Activated T-cell treated with anti-CD3 and anti-CD28 coated beads for 1 hour (primary cell): ENCODE measurements at regions not wholly inside any gene's neighbourhood (a gene's known extent, or its start where the extent isn't known, plus 50 kb on each side); places are given as distances from the start of the nearest gene placed in this dataset.

Experiments
- DNase-seq: peaks from one replicate; pipeline ENCODE4 v3.0.0-alpha.2; 2020; ENCODE audit warnings: low read depth

DNA sequence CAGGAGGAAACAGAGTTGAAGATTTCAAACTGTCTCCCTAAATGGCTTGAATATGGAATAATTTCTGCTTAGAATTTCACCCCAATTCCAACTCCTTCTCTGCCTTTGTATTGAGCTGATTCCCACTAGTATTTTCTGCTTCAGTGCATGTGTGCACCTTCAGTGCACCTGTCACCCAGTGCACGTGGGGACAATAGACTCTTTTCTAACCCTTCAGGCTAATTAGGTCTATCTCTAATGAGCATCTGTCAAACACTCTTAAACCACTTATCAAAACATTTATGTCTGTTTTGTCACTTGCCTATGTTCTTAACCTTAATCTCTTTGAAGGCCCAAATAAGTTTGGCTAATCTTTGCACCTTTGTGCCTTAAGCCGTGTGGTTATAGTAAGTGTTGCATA, 232.0 kb upstream of the NETO1 start:
- DNase-seq: no peak

DNA sequence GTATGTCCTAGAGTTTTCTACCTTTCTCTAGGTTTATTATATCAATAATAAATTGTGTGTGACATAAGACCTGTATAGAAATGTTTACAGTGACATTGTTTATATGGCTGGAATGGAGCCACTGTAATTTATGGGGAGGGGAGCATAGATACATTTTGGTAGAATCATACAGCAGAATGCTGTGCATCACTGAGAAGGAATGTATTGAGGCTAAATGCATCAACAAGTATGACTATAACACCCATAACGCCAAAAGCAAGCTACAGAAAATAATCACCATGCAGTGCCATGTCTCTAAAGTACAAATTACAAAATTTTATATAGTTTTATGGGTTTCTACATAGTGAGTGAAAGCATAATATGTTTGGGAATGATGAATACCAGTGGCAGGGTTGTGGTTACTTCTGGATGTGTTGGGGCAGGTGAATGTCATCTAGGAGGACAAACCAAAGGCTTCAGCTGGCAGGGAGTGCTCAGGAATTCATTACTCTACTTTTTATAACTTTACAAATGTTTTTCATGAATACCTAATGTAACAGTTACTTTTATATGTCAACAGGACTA, 226.0 kb upstream of the NETO1 start:
- DNase-seq: no peak

DNA sequence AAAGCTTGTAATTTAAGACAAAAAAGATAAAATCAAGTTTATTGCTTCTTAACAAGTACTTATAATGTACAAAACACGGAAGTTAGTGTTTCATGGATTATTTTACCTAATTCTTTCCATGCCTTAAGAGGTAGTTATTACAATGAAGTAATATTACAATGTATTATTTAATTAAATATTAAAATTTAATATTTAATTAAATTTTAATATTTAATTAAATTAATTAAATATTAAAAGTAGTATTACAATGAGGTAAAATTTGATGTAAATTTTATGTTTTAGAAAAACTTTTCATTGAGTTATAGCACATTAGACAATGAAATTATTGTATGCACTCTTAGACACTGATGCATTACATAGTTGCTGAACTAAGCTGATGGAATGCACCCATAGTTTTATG, 220.7 kb upstream of the NETO1 start:
- DNase-seq: no peak

DNA sequence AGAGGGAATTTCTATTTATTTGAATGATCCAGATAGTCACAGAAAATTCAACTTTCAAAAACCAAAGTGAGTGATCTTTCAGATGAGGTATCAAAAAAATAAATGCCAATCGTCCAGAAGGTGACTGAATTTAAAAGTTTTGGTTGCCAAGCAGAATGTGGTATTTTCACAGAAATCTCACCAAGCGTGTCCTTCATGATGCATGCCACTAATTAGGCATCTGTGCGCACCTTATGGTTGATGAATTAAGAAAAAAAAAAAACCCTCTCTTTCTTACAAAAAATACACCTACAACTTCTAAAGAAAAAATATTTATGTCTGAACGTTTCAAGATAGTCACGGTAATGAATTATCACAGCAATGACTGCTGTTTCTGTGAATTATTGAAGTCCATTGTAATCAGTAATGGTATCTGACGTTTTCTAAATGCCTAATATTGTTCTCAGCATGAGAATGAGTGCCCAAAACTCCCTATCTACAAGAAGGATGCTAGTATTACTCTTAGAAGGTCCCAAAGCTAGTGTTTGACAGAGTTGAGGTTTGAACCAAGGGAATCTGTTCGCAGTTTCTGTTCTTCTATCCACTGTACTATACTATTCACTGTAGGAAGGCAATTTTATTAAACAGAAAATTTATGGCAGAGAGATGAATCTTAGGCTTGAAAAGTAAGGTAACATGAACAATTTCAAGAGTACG, 219.6 kb upstream of the NETO1 start:
- DNase-seq: no peak

DNA sequence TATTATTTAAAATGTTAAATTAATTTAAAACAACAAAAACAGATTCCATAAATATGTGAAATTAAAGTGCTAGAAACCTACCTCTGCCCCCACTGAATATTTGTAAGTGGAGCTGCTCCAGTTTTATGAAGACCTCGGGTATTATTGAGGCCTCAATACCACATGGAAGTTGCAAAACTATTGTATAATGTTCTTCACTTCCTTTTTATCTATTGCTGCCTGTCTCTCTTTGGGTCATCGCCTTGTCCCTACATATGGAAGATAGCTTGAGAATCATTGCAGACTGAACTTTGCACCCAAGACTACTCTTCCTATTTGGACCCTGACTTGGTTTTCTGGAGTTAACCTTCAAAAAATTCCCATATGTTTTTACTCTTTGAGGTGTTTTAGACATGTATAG, 212.1 kb upstream of the NETO1 start:
- no peak for DNase-seq

DNA sequence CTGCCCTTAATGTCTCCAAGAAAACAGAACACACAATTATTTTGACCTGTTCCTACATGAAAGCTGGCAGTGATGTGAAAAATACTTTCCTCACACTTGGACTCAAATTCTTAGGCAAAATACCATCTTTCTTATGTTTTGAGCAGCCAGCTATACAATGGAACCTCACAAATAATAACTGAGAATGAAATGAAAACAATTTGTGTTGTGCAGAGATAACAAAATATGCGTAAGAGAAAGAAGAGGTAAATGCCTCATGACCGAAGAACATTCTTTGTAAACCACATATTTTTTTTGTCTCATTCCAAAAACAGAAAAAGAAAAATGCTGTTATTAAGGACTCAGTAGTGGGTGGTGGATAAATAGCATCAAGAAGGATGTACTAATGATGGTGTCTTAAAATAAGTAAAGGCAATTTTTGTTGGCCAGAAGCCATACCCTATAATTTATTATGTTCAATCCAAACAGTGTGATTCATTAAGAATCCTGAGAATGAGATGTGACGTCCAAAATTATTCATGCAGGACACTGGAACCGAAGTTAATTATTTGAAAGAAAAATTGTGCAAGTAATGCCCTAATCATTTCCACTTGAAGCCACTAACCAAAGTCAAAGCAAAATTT, 193.0 kb upstream of the NETO1 start:
- DNase-seq: no peak

DNA sequence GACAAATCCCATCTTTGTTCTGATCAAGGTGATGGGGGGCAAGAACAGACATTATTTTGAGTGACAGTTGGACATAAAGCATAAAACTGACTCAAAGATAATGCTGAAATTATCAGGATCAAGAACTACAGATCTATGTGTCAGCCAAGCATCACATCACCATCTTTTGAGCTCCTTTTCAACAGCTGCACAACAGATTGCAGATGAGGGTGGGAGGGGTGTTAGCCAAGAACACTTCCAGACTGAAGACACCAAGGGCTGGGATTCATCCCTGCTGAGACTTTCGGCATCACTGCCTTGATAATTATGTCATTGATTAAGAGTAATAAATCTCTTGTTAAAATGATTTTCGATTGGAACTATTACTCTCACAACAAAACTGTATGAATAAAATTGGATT, 191.5 kb upstream of the NETO1 start:
- DNase-seq: no peak

DNA sequence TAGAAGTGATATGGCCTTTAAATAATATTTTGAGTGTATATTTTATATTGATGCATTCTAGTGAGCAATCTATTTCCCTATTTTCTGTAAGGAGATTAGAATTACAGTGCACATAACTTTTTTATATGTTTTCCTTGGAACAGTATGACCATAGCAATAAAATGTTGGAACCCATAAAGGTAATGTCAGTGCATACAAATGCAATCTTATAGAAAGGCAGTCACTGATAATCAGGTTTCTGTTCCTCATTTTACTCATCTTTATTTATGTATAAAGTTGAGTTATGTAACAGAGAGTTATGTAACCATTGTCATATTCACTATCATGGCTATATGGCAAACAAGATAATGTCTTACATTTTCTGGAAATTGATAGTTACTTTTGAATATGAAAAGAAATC, 179.9 kb upstream of the NETO1 start:
- DNase-seq: no peak

DNA sequence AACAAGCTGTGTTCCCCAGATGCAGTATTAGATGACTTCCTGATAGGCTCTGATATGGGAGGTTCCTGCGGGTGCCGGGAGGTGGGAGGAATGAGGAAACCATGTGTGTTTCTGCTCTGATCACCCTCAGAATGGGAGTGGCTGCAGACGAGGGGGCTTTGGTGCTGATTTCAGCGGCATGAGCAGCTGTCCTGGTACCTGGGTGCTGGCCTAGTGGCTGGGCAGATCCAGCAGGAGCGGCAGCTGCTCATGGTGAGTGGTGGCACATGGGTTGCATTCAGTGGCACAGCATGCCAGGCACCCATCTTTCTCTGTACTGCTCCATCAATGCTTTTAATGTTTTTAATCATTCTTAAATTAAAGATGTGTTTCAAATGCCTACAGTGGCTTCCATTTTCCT, 177.2 kb upstream of the NETO1 start:
- no peak for DNase-seq

DNA sequence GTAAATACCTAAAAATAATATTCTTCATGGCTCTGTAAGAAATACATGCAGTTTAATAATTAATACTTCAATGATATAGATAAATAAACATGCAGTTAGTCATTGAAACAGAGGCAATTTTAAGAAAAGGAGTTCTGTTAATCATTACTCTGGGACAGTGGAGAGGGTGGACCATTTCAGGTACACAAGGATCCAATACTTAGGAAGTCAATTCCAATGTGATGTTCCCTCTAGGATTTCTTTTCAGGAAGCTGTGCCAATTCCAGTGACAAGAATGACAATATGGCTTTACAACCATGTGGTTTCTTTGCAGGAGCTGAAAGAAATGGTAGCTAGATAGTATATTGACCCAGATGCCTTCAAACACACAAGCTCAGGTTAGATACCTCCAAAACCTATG, 175.8 kb upstream of the NETO1 start:
- no peak for DNase-seq

DNA sequence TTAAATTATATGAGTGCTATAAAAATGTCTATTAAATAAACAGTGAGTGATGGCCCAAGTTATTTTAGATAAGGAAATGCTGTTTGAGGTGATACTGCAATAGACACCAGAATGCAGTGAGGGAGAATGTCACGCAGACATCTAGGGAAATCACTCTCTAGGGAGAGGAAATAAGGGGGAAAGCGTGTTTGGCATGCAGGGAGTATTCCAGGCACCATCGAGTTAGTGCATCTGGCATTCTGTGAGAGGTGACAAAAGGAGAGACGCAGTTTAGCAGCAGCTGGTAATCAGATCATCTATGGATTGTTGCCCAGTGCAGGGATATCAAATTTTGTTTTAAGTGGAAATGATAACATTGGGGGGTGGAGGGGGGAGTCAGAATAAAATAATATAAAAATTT, 175.4 kb upstream of the NETO1 start:
- no peak for DNase-seq

DNA sequence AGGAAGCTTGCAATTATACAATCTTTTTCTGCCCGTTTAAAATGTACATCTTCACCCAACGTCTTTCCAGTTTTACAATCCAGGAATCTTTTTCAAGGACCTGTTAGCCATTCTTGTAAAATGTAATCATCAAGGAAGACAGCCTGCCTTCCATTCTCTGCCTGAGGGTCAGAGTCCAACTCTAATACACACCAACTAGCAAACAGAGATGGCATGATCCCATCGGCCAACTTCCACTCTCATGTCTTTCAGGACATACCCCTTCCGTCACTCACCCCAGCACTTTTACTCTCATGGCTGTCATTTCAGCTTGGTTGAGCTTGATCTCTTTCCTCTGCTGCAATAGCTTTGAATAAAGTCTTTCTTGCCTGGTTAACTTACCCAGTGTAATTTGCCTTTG, 172.5 kb upstream of the NETO1 start:
- DNase-seq: no peak

DNA sequence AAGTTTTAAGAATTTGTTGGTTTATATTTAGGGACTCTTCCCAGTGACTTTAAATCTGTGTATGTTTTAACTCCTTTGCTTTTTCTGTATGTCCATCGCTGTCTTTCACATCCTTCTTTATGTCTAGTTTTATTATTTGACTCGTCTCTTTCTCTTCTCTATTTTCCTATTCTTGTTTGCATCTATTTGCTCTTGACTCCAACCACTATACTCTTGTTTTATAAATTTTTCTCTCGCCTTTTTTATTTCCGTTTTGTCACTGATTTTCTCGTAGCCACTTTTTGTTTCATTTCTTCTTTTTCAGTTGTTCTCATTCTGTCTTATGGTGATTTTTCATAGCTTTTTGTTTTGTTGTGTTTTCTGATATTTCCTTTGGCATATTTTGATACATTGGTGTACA, 170.5 kb upstream of the NETO1 start:
- DNase-seq: no peak

DNA sequence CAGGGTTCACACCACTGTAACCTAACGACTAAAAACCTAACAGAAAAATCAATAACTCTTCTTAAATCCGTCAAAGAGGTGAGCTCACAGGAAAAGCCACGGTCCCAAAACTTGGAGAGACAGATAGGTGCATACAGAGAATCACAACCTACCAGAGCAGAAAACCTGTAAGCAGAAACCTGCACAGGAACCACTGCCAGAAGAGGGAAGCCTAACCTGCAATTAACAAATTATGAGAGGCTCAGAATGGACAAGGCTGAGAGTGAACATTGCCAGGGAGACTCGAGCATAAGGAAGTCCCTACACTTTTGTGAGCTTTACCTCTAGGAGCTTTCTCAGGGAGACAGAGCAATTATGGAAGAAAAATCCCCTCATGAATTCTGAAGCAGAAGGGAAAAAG, 156.2 kb upstream of the NETO1 start:
- no peak for DNase-seq

DNA sequence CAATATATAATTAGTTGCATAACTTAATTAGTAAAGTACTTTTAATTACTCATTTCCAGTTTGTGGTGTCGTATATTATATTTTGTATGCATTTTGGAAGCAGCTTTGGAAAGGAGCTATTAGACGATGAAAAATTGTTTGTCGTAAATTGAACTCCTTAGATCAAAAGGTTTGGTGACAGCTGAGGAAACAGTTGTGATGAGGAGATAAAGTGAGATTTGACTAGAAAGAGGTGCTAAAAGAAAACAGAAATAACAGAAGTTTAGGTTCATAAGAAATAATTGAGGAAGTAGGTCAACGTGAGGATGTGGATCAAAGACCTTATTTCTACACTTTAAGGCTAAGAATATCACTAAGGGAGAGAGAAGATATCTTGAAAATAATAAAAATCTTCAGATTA, 141.9 kb upstream of the NETO1 start:
- DNase-seq: no peak

DNA sequence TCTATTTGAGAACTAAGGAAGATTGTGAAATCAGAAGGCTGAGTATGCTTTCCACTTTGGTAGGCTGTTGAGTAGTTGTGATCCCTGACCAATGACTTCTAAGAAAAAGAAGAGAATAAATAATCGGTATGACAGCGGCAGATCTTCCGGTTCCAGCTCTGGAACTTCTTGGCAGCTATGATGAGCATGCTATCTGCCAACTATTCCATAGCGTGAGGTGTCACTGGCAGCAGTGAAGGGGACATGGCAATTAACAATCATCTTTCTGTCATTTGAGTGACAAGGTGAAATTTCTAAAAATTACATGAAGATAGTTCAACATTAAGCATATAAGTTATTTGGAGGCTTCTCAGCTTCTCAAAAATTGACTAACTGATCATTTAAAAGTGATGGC, 140.1 kb upstream of the NETO1 start:
- DNase-seq: no peak

DNA sequence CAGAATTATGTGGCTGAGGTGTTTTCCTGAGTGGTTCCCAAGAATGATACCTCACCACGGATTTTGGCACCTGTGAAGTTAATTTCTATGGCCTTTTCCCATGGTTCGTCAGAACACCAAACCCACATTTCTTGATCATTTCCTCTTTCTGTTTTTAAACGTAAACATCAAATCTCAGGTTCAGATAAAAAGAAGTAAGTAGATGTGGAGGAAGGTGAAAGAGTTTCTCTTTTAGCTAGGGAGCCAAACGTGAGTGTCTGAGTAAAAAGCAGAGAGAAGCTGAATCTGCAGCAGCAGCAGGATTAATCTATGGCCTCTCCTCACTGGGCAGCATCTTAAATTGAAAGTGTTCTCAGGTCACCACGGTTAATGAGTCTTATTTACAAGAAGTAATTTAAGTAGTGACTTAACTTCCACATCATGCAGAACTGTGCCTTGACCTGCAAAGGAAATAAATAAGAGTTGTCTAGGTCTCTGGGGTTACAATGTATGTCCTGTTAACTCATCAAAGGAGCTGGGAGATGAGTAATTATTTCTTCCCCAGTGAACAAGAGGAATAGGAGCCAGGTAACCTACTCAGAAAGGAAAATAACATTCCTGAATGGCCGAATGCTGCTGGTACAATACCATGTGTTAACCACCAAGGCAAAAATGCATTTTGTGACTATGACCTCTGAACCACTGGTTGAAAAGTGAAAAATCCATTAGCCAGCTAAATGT, 139.6 kb upstream of the NETO1 start:
- DNase-seq: no peak

DNA sequence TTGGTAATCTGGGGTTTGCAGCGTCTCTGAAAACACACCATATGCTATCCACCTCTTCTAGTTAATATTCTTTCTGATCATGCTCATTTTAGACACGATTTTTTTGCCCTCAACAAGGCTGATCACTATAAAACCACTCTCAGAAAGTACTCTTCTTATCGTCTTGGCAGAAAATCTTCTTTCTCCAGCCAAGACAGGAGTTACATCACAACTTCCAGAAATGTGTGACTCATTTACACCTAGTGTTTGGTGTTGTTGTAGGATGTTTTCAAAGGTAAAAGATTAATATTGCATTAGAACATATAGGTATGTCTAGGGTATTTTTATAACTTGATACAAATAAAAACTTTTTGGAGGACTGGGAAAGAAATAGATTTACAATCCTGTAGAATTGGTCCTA, 138.5 kb upstream of the NETO1 start:
- no peak for DNase-seq

DNA sequence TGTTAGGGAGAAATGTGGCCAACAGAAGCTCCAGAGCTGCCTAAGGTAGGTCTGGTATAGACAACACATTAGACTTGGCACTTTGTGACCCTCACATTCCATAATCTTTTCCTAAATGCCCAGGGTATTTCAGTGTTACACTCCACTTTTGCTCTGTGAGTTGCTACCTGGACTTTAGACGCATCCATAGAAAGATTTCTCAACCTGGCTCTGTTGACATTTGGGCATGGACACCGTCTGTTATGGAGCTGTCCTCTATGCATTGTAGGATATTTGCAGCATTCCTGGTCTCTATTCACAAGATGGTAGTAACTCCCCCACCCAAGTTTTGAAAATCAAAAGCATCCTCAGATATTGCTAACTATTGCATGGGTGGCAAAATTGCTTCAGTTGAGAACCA, 136.5 kb upstream of the NETO1 start:
- no peak for DNase-seq

DNA sequence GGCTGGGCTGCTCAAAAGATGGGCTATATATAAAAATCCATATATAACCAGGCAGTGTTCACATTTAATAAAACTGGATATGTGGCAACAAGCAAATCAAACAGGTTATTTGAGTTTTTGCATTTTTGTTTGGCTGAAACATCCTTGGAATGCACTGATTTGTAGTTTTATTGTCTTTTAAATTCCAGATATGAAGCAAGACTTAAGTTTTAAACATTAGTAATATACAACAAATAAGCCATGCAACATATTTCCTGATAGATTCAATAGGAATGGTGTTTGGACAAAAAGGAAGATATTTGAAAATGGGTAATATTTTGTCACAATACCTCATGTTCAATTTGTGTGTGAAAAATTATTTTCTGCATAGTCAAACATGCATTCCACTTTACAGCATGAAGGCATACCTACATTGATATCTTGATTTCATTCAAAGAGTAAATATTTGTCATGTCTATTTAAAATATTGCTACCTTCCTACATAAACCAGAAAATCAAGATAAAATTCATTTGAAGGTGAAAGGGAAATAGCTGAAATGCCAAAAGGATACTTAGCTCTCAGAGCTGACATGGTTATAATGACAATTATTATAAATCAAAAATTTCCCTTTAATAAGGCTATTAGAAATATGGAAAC, 132.3 kb upstream of the NETO1 start:
- no peak for DNase-seq

DNA sequence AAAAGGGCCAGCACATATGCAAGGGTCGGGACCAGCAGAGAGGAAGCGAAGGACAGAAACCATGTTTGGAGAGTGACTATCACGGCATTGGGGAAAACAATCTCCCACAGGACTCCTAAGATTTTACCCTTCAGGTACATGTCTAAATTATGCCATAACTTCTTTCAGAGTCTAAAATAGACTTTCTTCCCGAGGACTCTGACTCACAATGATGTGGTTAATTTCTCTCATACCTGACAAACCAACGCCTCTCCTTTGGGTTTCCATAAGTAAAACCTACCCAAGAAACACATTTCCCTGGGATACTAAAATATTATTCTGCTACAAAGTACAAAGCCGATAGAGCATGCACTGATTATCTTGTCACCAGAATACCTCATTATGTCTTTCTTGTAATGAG, 127.8 kb upstream of the NETO1 start:
- DNase-seq: no peak

DNA sequence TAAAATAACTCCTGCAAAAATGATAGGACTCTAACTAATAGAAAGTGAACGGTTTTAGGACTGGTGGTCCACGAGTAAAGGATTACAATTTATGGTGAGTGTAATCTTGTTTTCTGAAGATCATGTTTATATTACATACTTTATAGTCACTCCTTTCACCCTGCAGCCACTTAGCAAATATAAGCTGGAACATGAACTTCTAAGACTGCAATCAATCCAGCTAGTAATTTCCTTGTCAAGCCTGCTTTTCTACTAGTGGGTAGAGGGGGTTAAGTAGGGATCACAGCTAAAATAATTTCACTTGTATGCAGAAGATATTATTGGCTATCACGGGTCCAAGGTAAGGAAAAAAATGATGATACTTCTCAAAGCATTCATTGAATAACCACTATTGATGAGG, 125.5 kb upstream of the NETO1 start:
- DNase-seq: no peak

DNA sequence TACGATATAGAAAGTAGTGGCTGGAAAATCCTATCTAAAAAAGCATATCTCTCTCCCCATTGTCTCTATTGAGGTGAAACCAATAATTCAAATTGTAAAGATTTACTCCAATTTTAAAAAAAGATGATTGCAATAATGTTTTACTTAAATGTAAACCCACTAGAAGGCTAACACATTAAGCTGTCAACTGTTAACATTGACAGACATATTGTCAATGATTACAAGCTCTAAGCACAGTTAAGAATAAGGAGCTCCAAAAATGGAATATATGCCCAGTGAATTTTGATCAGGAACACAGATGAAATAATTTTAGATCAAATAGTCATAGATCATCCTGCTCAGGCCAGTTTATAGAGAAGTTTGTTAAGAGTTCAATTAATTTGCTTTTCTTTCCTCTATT, 123.6 kb upstream of the NETO1 start:
- no peak for DNase-seq
